Epithelial cell of proximal tubule (primary cell): ENCODE measurements at regions not wholly inside any gene's neighbourhood (a gene's known extent, or its start where the extent isn't known, plus 50 kb on each side); places are given as distances from the start of the nearest gene placed in this dataset.

Experiments used
- DNase-seq: peaks from one replicate; pipeline ENCODE4 v3.0.0-alpha.2; 2011; ENCODE audit warnings: low read depth
- H3K4me3 ChIP-seq: 2 replicates; pipeline ENCODE4 v1.5.1; 2011; ENCODE audit warnings: low read depth, mild to moderate bottlenecking, low read length
- CTCF ChIP-seq: conservative IDR thresholded peaks from 2 replicates; pipeline ENCODE4 v1.5.1; 2012; ENCODE audit warnings: low read depth, mild to moderate bottlenecking, low read length

GRCh38 chr7:116317907-116318306 lies 107.6 kb downstream of the TES start:
- TF ChIP-seq CTCF, result no peak
- no peak for DNase-seq
- H3K4me3 ChIP-seq, result no peak overlapping the region

GRCh38 chr7:116322541-116322940 lies 112.2 kb downstream of the TES start:
- no peak overlapping the region for H3K4me3 ChIP-seq
- DNase-seq, result no peak
- TF ChIP-seq CTCF, result no peak

GRCh38 chr7:116324582-116324981 lies 114.2 kb downstream of the TES start:
- DNase-seq, result no peak
- no peak overlapping the region for H3K4me3 ChIP-seq
- TF ChIP-seq CTCF, result no peak

GRCh38 chr7:116325517-116325916 lies 115.2 kb downstream of the TES start:
- no peak for TF ChIP-seq CTCF
- no peak for DNase-seq
- H3K4me3 ChIP-seq, result no peak overlapping the region

GRCh38 chr7:116327135-116327534 lies 116.8 kb downstream of the TES start:
- H3K4me3 ChIP-seq, result no peak overlapping the region
- no peak for TF ChIP-seq CTCF
- DNase-seq, result no peak

- DNase-seq, result no peak
- TF ChIP-seq CTCF, result no peak
Measured at GRCh38 chr7:116327752-116328151, 117.4 kb downstream of the TES start.

GRCh38 chr7:116328161-116328560 lies 117.8 kb downstream of the TES start:
- DNase-seq, result no peak
- TF ChIP-seq CTCF, result no peak

More at GRCh38 chr7:116327752-116328151, 117.4 kb downstream of the TES start:
- H3K4me3 ChIP-seq, result no peak overlapping the region

More at GRCh38 chr7:116328161-116328560, 117.8 kb downstream of the TES start:
- H3K4me3 ChIP-seq, result no peak overlapping the region
